ENCODE measurements at regions not wholly inside any gene's neighbourhood (a gene's known extent, or its start where the extent isn't known, plus 50 kb on each side); places are given as distances from the start of the nearest gene placed in this dataset.
"Not testable (repeated sequence)": the region's sequence is repeated elsewhere in the genome, so short reads cannot be mapped to it uniquely, and the experiment has no call there.

DNA sequence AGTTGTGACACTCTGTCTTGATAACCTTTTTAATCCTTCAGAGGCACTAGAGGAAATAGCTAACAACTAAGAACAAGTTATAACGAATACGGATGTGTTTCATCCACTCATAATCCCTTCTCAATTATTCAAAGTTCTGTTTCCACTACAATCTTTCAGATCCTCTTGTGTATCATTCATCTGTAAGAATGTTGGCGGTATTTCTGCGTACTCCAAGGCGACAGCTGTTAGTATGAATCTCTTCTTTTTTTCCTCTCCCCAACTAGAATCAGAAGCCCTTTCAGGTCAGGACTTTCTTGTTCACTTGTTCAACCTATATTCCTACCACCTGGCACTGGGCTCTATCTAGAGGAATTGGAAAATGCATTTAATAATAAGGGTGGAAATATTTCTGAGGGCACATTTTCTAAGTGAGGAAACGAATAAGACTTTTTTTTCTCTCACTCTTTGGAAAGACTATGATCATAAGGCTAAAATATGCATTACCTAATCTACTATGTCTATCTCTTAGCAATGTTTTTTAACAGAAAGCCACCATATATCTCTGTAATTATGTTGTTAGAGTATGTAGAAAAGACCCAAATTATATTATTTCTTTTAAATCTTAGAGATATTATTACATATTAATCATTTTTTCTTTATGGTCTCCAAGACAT lies 492.9 kb downstream of the PCDH20 start:
- DNase-seq (ENCODE audit: low read depth): no peak

DNA sequence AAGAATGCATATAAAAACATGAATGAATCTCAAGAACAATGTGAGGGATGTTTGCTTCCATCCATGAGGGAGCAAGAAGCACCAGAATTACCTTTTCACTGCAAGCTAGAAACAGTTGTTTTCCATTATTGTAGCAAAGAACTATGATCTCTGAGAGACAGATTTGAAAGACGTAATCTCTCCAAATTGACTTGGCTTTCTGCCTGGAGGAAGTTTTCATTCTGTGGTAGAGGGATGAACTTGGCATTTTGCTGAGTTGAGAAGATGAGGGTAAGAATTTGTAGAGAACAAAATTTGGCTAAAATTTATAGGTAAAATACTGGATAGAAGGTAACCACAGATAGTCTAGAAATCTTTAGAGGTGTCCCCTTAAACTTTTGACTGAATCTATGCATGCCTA lies 496.8 kb downstream of the TDRD3 start:
- no peak for DNase-seq (ENCODE audit: low read depth)

DNA sequence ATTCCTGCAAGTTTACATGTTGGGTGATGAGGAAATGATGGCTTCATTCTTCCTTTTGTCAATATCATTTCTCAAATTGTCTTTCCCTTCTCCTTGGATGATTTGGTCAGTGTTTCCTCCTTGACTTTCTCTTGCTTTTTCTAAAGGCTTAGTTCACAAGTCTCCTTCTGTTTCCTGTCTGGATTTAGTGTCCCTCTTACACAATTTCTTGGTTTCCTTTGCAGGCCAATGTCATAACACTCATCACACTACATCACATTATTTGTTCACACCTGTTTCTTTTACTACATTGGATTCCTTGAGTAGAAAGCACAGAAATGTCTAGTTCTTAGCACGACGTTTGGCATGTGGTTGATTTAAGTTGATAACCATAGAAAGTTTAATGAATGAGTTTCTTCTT lies 490.7 kb downstream of the TDRD3 start:
- no peak for DNase-seq (ENCODE audit: low read depth)

DNA sequence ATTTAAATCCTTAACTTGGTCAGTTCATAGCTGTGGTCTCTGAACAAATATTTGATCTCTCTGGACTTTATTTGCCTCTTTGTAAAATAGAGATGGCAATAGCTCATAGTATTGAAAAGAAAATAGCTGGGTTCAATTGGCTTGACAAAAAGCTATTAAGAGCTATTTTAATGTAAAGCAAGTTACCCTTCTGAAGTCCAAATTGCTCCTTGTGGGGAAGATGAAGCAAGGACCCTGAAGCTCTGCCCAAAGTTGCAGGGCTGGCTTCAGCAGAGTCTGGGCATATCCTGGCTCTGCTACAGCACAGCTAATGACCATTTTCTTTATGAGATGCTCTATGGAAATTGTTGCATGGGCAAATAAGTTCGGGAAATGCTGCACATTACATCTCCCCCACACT lies 484.5 kb downstream of the TDRD3 start:
- DNase-seq (ENCODE audit: low read depth): no peak

DNA sequence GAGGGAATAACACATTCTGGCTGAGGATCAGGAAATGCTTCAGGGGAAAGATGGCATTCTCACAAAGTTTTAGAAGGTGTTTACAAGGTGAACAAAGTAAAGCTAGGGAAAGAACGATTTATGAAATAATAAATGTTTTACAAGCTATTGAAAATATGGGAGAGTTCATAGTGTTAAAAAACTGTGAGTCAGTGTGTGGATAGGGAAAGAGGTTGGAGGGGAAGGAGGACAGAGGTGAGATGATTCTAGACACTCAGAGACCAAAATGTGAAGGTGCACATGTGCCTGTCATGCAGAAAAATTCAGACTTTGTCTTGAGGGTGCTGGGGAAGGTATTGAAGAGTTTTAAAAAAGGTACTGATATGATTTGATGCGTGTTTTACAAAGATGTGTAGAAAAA lies 476.1 kb downstream of the TDRD3 start:
- DNase-seq (ENCODE audit: low read depth): no peak

DNA sequence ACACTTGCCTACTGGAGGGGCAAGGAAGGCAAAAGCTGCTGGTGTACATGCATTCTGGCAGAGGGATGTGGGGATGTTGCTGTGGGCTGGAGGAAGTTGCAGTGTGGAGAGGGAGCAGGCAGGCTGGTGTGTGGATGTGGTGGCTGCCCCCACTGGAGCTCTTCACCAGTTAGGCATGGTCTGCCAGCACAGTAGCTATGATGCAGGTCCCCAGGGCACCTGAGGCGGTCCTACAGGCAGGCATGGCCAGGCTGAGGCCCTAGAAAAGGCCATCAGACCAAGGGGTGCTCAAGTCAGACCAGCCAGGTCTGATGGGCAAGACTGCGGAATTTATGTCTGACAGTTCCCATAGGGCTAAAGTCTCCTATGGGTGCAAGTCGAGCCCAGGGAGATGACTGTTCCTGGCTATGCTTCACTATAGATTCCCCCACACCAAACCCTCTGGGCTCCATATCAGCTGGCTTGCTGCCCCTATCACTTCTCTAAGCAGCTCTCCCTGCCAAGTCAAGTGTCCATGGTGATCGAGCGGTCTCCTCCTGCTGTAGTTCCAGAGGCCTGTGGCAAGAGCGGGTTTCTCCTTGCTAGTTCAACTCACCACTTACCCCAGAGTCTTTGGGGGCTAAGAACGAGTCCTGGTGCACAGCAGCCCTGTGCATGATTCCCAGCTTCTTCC lies 473.1 kb downstream of the TDRD3 start:
- no peak for DNase-seq (ENCODE audit: low read depth)

DNA sequence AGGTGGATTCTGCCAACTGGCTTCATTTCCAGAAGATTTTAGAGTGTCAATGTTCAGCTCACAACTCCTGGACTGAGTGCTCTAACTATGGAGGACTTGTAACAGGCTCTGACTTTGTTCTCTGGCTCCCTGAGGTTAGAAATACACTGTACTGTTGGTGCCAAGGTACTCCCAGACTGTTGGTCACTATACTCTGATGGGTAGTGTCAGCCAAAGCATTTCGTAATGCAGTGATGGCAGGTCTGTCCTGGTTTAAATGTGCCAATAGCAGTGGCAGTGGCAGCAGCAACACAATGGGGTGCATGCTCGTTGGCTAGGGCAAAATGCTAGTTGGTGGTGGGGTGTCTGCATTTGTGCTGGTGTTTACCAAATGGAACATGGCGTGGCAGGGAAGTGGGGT lies 472.2 kb downstream of the TDRD3 start:
- no peak for DNase-seq (ENCODE audit: low read depth)

DNA sequence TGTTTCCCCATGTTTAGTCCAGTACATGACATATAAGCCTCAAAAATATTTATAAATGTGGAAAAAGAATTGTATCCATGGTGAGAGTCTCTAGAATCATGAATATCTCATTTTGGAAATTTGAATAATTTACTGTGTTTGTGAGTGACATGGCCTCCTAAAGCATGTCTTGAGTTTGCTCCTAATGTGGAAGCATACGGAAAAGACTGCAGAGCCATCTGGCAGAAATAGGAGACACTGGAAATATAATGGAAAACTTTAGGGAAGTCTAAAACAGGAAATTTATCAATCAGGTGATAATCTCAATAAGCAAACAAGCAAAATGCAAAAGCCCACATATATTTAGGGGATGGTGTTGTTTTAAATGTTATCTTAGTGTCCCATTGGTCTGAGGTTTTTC lies 465.0 kb downstream of the TDRD3 start:
- no peak for DNase-seq (ENCODE audit: low read depth)

DNA sequence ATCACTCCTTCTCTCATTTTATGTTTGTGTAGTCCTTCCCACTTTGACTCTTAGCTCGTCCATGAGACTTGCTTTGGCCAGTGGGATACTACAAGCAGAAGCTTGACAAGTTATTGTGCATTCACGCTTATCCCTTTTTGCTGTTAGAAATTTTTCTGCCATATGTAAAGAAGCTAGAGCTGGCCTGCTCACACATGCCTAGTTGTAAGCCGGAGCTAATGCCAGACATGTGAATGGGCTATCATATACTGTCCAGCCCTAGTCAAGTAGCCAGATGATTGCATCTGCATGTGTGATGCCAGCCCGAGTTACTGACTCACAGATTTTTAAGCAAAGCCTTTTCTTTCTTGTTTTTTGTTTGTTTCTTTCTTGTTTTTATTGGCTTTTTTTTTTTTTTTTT lies 460.7 kb downstream of the TDRD3 start:
- no peak for DNase-seq (ENCODE audit: low read depth)

DNA sequence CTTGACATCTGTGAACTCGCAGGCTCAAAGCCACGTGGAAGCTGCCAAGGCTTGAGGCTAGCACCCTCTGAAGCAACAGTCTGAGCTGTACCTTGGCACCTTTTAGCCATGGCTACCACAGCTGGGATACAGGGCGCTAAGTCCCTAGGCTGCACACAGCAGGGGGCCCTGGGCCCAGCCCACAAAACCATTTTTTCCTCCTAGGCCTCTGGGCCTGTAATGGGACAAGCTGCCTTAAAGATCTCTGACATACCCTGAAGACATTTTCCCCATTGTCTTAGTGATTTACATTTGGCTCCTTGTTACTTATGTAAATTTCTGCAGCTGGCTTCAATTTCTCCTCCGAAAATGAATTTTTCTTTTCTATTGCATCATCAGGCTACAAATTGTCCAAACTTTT lies 455.9 kb downstream of the TDRD3 start:
- DNase-seq (ENCODE audit: low read depth): no peak

DNA sequence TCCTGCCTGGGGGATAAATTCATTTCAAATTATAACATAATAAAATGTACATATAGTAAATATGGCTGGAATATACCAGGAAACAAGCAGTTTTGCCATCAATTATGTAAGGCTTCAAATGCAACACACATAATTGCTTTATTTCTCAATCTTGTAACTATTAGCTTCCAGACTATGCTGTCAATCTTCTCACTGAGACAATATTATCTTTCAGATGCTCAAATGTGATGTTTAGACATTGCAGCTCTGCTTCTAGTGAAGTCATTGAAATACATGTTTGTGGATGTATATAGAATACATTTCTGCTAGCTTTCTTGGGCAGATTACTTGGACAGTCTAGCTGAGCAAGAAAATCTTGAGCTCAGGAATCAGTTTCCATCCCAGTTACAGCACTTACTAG lies 454.4 kb downstream of the TDRD3 start:
- DNase-seq (ENCODE audit: low read depth): no peak

DNA sequence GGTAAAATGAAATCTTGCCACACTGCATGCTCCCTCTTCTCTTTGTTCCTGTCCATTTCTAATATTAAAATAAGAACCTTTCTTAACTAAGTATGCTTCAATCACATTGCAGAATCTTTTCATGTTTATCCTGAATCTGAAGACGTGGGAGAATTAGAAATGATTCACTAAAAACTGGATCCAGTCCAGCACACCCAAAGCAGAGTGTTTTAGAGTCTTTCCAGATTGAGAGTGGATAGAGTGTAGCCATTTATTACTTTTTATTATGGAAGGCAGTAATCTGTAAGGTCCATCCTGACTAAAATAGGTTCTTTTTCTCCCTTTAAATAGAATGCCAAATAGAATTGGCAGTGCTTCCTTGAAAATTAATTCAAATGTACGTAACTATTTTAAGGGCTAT lies 453.5 kb downstream of the TDRD3 start:
- no peak for DNase-seq (ENCODE audit: low read depth)

DNA sequence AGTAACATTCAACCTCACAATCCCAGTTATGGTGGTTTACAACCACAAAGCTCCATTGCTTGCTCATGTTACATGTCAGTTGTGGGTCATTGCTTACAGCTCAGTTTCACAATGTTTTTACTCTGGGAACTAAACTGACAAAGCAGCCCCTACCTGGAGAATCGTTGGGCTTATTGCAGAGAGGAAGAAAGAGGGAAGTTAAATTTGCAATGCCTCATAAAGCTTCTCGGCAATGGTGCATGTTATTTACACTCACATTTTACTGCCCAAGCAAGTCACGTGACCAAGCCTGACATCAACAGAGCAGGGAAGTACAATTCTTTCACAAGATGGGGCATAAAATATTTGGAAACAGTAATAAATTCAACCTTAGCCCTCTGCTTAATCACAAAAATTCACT lies 441.6 kb downstream of the TDRD3 start:
- DNase-seq (ENCODE audit: low read depth): no peak

DNA sequence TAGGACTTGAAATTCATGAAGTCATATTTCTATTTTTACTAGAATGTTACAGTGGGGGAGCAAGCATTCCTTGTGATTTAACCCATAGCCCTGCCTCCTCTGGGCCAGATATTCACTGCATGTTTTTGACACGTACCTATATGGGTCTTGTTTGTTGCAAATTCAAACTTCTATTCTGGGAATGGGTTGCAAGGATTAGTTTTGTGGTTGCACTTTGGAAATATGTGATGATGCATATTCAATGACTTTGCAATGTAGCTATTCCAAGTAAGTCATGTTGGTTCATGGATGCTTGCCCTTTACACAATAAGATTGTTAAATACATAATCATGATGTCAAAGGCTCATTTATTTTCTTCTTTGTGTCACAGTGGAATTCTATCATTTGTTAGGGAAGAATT lies 440.8 kb downstream of the TDRD3 start:
- no peak for DNase-seq (ENCODE audit: low read depth)

DNA sequence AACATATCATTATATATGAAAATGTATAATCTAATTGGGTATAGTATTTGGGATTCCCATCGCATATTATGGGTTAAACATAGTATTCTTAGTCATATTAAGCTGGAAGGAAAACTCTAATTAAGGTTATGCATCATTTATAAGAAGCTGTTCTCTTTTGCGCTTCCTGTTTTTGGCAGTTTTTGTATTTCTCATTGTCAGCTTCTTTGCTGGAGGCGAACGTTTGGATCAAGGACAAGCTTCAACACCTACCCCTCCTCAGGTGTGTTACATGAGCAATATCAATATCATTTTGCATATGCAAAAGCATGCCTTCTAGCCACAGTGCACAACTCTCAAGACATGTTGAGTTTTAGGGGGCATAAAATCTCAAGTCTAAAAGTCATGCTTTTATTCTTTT lies 439.8 kb downstream of the TDRD3 start:
- DNase-seq (ENCODE audit: low read depth): no peak

DNA sequence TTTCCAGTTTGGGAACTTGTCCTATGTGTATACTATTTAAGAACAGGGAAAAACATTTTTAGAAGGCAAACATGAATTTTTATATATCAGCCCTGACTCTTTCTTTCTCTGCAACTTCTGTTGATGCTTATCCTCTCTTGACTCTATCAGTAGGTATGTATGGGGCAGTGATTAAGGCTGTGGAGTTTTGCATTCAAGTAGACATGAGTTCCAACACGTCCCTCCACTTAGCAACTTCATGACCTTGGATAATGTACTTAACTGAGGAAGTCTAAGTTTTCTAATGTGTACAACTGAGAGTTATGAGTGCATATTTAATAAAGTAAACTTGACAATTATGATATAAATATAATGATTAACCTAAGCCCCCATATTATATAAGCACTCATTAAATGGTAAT lies 414.6 kb downstream of the TDRD3 start:
- DNase-seq (ENCODE audit: low read depth): no peak

DNA sequence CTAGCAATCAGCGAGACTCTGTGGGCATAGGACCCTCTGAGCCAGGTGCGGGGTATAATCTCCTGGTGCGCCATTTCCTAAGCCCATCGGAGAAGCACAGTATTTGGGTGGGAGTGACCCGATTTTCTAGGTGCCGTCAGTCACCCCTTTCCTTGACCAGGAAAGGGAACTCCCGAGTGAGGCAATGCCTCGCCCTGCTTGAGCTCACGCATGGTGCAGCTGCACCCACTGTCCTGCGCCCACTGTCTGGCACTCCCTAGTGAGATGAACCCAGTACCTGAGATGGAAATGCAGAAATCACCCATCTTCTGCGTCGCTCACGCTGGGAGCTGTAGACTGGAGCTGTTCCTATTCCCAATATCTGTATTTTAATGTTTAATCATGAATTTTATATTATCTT lies 408.6 kb downstream of the TDRD3 start:
- DNase-seq (ENCODE audit: low read depth): not testable (repeated sequence)

DNA sequence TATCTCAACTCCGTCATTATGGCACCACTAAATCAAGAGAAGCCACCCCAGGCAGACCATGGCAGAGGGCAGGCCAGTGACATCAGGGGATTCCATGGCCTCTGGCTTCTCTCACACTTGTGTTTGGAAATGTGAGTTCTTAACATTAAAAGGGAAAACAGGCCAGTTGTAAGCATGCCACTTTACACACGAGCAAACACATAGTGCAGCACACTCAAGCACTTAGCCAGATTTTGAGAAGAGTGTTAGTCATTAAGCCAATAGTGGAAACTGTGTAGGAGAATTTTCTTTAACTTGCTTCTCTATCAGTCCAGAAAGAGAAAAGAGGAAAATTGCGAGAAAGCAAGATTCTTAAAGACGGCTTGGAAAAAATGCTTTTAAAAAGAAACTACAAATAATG lies 401.5 kb downstream of the TDRD3 start:
- no peak for DNase-seq (ENCODE audit: low read depth)

DNA sequence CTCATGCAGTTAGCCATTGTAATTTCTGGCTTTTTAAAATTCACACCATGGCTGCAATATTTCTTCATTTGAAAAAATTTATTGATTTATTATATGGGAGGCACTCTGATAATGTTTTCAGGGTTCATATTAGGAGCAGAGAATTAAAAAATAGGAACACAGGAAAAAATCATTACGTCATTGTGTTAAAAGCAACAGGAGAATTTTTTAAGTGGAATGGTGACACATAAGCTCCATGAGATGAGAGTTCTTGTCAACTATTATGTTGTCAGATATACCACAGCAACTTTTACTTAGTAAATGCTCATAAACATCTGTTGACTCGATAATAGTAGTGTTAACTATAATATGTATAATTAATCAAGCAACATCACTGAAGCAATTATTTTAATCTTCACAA lies 400.1 kb downstream of the TDRD3 start:
- no peak for DNase-seq (ENCODE audit: low read depth)

DNA sequence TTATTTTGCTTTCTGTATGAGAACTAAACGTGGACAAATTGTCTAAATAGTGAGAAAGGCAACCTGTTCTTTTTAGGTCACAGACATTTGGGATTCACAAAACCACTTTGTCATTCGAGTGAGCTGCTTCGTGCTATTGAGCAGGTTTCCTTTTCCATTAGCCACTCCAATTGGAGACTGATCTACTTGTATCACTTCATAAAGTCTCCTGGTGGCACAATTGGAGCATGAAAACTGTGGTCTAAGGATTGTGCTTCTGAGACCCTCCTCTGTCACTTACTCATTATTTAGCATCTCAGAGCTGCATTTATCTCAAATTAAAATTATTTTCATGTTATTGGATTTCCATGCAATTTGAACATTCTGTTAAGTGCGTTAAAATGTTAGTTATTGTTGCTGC lies 397.7 kb downstream of the TDRD3 start:
- no peak for DNase-seq (ENCODE audit: low read depth)

DNA sequence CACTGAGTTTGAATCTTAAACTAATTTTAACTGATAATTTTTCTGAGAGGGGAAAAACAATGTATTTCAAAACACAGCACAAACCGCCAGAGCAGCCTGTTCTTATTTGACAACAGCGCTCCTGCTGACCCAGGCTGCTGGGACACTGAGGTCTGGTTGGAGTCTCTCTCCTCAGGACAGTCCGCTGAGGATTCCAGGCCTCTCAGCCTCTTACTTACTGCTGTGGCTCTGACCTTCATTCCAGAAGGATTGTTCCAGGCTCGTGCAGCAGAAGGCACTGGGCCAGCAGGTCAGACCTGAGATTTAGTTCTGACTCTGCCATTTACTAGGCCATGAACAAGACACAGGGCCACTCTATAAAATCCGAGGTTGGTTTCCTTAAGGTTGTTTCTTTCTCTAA lies 393.6 kb downstream of the TDRD3 start:
- no peak for DNase-seq (ENCODE audit: low read depth)

DNA sequence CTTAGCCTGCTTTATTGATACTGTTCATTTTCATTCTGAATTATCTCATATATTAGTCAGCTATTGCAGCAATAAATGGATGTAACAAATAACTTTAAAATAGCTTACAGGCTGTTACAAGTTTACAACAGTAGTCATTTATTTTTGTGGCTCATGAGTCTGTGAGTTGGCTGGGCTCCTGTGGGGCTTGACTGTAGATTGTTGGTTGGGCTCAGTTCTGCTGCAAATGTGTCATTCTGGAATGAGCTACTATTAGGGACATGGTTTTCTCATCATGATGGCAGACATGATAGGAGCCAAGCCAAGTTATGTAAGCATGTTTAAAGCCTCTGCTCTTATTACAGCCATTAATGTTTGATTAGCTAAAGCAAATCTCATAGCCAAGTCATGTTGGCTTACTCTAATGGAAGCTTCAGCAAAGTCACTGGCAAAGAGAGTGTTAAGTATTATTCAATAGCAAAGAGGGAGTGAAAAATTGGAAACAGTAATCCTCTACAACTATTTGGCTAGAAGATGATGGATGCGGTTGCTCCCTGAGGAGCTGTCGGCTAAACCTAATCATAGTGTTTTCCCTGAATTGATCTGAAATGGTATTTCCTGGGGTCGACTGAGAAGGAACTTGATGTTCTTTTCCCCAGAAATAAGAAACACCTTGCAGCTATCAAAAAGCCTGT lies 391.3 kb downstream of the TDRD3 start:
- no peak for DNase-seq (ENCODE audit: low read depth)

DNA sequence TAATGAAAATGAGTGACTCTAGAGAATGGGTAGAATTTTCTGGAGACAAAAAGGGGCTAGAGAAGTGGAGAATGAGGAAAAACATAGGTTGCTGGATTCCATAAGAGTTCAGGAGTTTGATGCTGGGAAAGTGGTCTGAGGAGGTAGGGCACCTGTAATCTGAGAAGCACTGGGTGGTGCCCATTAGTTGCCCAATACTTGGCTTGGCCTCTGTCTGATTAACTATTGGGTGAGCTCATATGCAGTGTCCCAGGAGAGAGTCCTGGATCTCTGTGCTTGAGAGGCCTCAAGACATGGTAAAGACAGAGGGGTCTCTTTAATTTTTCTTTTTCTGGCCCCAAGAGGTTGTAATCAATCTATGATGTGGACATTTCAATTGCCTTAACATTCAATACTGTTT lies 390.1 kb downstream of the TDRD3 start:
- DNase-seq (ENCODE audit: low read depth): no peak

DNA sequence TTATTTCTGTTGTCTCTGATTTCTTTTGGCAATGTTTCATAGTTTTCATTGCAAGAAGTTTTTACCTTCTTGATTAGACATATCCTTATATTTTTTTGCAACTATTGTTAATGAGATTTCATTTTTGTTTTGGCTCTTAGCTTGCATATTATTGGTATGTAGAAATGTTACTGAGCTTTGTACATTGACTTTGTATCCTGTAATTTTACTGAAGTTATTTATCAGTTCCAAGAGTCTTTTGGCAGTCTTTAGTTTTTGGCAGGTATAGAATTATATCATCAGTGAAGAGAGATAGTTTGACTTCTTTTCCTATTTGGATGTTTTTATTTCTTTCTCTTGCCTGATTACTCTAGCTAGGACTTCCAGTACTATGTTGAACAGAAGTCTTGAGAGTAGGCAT lies 375.7 kb downstream of the TDRD3 start:
- DNase-seq (ENCODE audit: low read depth): no peak

All from RPMI7951 (cell line).